Thoracic aorta (tissue), 2 donors: ENCODE measurements at regions not wholly inside any gene's neighbourhood (a gene's known extent, or its start where the extent isn't known, plus 50 kb on each side); places are given as distances from the start of the nearest gene placed in this dataset.
A peak's percentile ranks its signal among the peaks of the same experiment; 100 is the strongest.

Source experiments
- ATAC-seq: fragments of 150-250 bp; one replicate; pipeline ENCODE4 v1.8.0; 2017; ENCODE audit warnings: low read depth; ENCODE audit not compliant: insufficient number of reproducible peaks, low FRiP score
- DNase-seq: peaks from one replicate; pipeline ENCODE4 v3.0.0-alpha.2; 2020; ENCODE audit warnings: low spot score
- H3K27ac ChIP-seq, 2 donors: fragments of 200-600 bp; sonication (generic); 1 replicate in 1 of 2; 2 replicates in 1 of 2; pipeline ENCODE4 v1.5.1; 2016; ENCODE audit warnings: mild to moderate bottlenecking in 2 of 2, moderate library complexity in 2 of 2
- H3K27me3 ChIP-seq: fragments of 200-600 bp; sonication (generic); replicated peaks from 2 replicates; pipeline ENCODE4 v1.6.0; 2016; ENCODE audit warnings: mild to moderate bottlenecking; ENCODE audit not compliant: insufficient read depth
- H3K36me3 ChIP-seq: fragments of 200-600 bp; sonication (generic); one replicate; pipeline ENCODE4 v1.5.1; 2016
- H3K4me1 ChIP-seq, 2 donors: fragments of 200-600 bp; sonication (generic); 1 replicate in 1 of 2; 2 replicates in 1 of 2; pipeline versions ENCODE4 v1.5.1 to v1.6.0; 2016; ENCODE audit warnings: low read depth in 2 of 2, mild to moderate bottlenecking in 1 of 2; ENCODE audit not compliant: control insufficient read depth in 1 of 2
- H3K4me3 ChIP-seq: fragments of 200-600 bp; sonication (generic); 2 replicates; pipeline ENCODE4 v1.5.1; 2016; ENCODE audit warnings: mild to moderate bottlenecking
- H3K9me3 ChIP-seq: fragments of 200-600 bp; sonication (generic); 2 replicates; pipeline ENCODE4 v1.5.1; 2016
- TF ChIP-seq, protein P1 (sequence below): fragments of 200-600 bp; sonication (generic); IDR thresholded peaks from one replicate; pipeline ENCODE4 v1.5.1; 2019; ENCODE audit warnings: antibody characterized with exemption

GRCh38 chr3:102224171-102224570 lies 210.6 kb upstream of the ZPLD1 start:
- no peaks in the 10 kb centered on the region for H3K27me3 ChIP-seq
- DNase-seq (no peak), ATAC-seq (no peak)
- no peaks in the 10 kb centered on the region for H3K9me3 ChIP-seq
- H3K4me1 ChIP-seq = peaks cover 0 to 5% of the 10 kb centered on the region in 2 donors
- no peak overlapping the region for H3K4me3 ChIP-seq
- TF ChIP-seq, protein P1, sequence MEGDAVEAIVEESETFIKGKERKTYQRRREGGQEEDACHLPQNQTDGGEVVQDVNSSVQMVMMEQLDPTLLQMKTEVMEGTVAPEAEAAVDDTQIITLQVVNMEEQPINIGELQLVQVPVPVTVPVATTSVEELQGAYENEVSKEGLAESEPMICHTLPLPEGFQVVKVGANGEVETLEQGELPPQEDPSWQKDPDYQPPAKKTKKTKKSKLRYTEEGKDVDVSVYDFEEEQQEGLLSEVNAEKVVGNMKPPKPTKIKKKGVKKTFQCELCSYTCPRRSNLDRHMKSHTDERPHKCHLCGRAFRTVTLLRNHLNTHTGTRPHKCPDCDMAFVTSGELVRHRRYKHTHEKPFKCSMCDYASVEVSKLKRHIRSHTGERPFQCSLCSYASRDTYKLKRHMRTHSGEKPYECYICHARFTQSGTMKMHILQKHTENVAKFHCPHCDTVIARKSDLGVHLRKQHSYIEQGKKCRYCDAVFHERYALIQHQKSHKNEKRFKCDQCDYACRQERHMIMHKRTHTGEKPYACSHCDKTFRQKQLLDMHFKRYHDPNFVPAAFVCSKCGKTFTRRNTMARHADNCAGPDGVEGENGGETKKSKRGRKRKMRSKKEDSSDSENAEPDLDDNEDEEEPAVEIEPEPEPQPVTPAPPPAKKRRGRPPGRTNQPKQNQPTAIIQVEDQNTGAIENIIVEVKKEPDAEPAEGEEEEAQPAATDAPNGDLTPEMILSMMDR = peak; percentile 40
- H3K27ac ChIP-seq = no peak overlapping the region
- no peaks in the 10 kb centered on the region for H3K36me3 ChIP-seq

GRCh38 chr3:102225005-102225404 lies 209.8 kb upstream of the ZPLD1 start:
- H3K4me1 ChIP-seq = peaks cover 0 to 8% of the 10 kb centered on the region in 2 donors
- no peak overlapping the region for H3K4me3 ChIP-seq
- H3K27ac ChIP-seq = no peak overlapping the region
- no peaks in the 10 kb centered on the region for H3K36me3 ChIP-seq
- H3K9me3 ChIP-seq = no peaks in the 10 kb centered on the region
- TF ChIP-seq, protein P1 = no peak
- ATAC-seq = no peak
- DNase-seq = no peak
- H3K27me3 ChIP-seq = no peaks in the 10 kb centered on the region

DNA sequence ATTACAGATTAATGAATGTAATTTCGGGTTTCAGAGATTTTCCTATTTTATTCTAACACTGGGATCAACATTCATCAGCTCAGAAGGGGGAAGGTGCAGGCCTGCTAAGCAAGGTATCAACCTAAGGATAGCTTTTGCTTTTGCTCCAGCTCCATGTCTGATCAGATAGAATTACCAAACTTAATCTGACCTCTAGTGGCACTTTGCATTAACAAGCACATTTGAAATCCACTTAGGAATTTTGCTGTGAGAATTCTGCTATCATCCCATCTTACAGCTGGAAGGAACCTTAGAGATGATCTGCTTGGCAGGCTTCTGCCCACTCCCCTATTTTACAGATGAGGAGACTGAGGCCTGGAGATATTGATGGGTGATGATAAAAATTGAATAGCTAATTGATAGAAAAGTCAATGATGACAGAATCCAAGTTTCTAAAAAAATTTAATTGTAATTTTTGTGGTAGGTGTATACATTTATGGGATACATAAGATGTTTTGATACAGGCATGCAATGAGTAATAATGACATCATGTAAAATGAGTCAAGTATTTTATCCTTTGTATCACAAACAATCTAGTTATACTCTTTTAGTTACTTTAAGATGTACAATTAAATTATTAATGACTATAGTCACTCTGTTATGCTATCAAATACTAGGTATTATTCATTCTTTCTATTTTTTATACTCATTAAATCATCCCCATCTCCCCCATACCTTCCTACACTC lies 209.2 kb upstream of the ZPLD1 start:
- Histone ChIP-seq H3K27ac (no peak overlapping the region), H3K9me3 (no peaks in the 10 kb centered on the region), H3K4me1 (peaks cover 0 to 8% of the 10 kb centered on the region in 2 donors), H3K36me3 (no peaks in the 10 kb centered on the region), H3K27me3 (no peaks in the 10 kb centered on the region), H3K4me3 (no peak overlapping the region)
- ATAC-seq = peak; percentile 46
- DNase-seq = no peak
- TF ChIP-seq, protein P1 = peak; percentile 57

DNA sequence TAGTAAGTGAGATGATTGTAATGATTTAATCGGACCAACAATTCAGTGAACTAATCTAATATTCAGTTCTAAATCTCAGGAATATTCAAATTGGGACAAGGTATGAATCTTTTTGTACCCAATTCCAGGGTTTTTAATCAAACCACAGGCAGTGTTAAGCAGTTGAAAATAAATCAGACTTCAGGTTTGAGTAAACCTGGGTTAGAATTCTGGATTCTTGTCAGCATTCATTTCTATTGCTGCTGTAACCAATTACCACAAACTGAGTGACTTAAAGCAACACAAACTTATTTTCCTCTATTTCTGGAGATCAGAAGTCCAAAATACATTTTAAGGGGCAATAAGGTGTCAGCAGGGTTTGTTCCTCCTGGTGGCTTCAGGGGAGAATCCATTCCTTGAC lies 208.4 kb upstream of the ZPLD1 start:
- peaks cover 0 to 8% of the 10 kb centered on the region in 2 donors for H3K4me1 ChIP-seq
- no peaks in the 10 kb centered on the region for H3K9me3 ChIP-seq
- H3K36me3 ChIP-seq = no peaks in the 10 kb centered on the region
- H3K27ac ChIP-seq = no peak overlapping the region
- H3K4me3 ChIP-seq = no peak overlapping the region
- DNase-seq (no peak), ATAC-seq (no peak)
- H3K27me3 ChIP-seq = no peaks in the 10 kb centered on the region
- TF ChIP-seq, protein P1 = no peak

DNA sequence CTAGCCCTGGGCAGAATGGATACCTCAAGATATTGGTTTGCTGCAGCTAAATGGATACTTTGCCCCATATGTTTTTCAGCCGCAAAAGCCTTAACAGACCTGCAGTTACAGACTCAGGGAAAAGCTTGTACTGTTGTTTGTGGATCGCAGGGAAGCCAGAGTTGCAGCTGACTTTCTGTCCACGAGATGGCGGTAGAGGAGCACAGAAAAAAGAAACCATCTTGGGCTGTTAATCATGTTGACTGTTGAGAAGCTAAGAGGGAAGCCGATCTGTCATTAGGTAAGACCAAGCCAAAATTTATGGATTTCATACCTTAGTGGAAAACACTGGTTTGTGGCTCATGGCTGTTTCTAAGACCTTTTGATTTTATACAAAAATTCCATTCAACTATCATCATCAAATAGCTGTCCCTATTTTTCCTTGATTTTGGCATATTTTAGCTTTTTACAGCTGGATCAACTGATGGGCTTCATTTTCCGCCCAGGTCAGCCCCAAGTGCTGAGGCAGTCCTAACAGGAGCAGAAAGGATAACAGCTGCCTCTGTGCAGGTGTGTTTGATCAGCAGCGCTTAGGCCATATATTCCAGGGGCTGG lies 205.7 kb upstream of the ZPLD1 start:
- no peaks in the 10 kb centered on the region for H3K27me3 ChIP-seq
- peaks cover 0 to 8% of the 10 kb centered on the region in 2 donors for H3K4me1 ChIP-seq
- no peaks in the 10 kb centered on the region for H3K36me3 ChIP-seq
- no peak overlapping the region for H3K27ac ChIP-seq
- no peak overlapping the region for H3K4me3 ChIP-seq
- H3K9me3 ChIP-seq = no peaks in the 10 kb centered on the region
- TF ChIP-seq, protein P1 = peak; percentile 91
- DNase-seq = peak; percentile 28
- ATAC-seq = peak; percentile 19
